GM23338 (cell line): ENCODE measurements at regions not wholly inside any gene's neighbourhood (a gene's known extent, or its start where the extent isn't known, plus 50 kb on each side); places are given as distances from the start of the nearest gene placed in this dataset.

Experiments
- ATAC-seq: fragments of 200-7000 bp; cut with Tn5 transposase; 3 replicates; pipeline ENCODE4 v1.9.1; 2020
- DNase-seq: peaks from one replicate; pipeline ENCODE4 v3.0.0-alpha.2; 2015; ENCODE audit warnings: low spot score
- H2AFZ ChIP-seq: fragments of 200-600 bp; sonication (generic); 2 replicates; pipeline ENCODE4 v1.8.0; 2016; ENCODE audit warnings: antibody characterized with exemption, mild to moderate bottlenecking, moderate library complexity
- H3F3A ChIP-seq: fragments of 200-600 bp; sonication (generic); replicated peaks from 2 replicates; pipeline ENCODE4 v1.8.0; 2017; ENCODE audit warnings: antibody characterized with exemption, mixed run types, low read depth
- H3K27ac ChIP-seq: fragments of 200-600 bp; sonication (generic); 2 replicates; pipeline ENCODE4 v1.6.1; 2016; ENCODE audit warnings: low read depth
- H3K27me3 ChIP-seq: fragments of 200-600 bp; sonication (generic); 2 replicates; pipeline ENCODE4 v1.8.0; 2016; ENCODE audit warnings: mild to moderate bottlenecking, mixed run types, moderate library complexity; ENCODE audit not compliant: insufficient read depth
- H3K36me3 ChIP-seq: fragments of 200-600 bp; sonication (generic); 2 replicates; pipeline ENCODE4 v1.8.0; 2016; ENCODE audit warnings: mild to moderate bottlenecking; ENCODE audit not compliant: insufficient read depth
- H3K4me1 ChIP-seq: fragments of 200-600 bp; sonication (generic); 2 replicates; pipeline ENCODE4 v1.8.0; 2016; ENCODE audit warnings: mild to moderate bottlenecking, moderate library complexity; ENCODE audit not compliant: insufficient read depth
- H3K4me2 ChIP-seq: fragments of 200-600 bp; sonication (generic); 2 replicates; pipeline ENCODE4 v1.7.1; 2017; ENCODE audit warnings: mixed run types
- H3K4me3 ChIP-seq: fragments of 200-600 bp; sonication (generic); 2 replicates; pipeline ENCODE4 v1.6.1; 2016; ENCODE audit warnings: mixed run types
- H3K79me2 ChIP-seq: fragments of 200-600 bp; sonication (generic); replicated peaks from 2 replicates; pipeline ENCODE4 v1.8.0; 2017; ENCODE audit warnings: mild to moderate bottlenecking; ENCODE audit not compliant: insufficient read depth
- H3K9me2 ChIP-seq: fragments of 200-600 bp; sonication (generic); 2 replicates; pipeline ENCODE4 v1.8.0; 2017; ENCODE audit not compliant: insufficient read depth
- H4K20me1 ChIP-seq: fragments of 200-600 bp; sonication (generic); replicated peaks from 2 replicates; pipeline ENCODE4 v1.8.0; 2017; ENCODE audit warnings: mild to moderate bottlenecking; ENCODE audit not compliant: insufficient read depth
- H3K27ac Mint-ChIP-seq: 2 replicates; pipeline ENCODE4 v1.8.0; 2020; ENCODE audit warnings: inconsistent platforms, mild to moderate bottlenecking, moderate library complexity, mixed read lengths
- H3K27me3 Mint-ChIP-seq: 3 replicates; pipeline ENCODE4 v1.8.0; 2022; ENCODE audit warnings: low read depth, mild to moderate bottlenecking, moderate library complexity, mixed read lengths, inconsistent platforms; ENCODE audit not compliant: insufficient read depth, poor library complexity
- H3K36me3 Mint-ChIP-seq: 3 replicates; pipeline ENCODE4 v1.8.0; 2021; ENCODE audit warnings: low read depth, mild to moderate bottlenecking, inconsistent platforms, moderate library complexity, mixed read lengths
- H3K4me1 Mint-ChIP-seq: 3 replicates; pipeline ENCODE4 v1.8.0; 2020; ENCODE audit warnings: mild to moderate bottlenecking, inconsistent platforms, mixed read lengths
- H3K4me3 Mint-ChIP-seq: 3 replicates; pipeline ENCODE4 v1.8.0; 2021; ENCODE audit warnings: moderate library complexity, mild to moderate bottlenecking, inconsistent platforms, mixed read lengths
- H3K9me3 Mint-ChIP-seq: 3 replicates; pipeline ENCODE4 v1.8.0; 2020; ENCODE audit warnings: moderate library complexity, mild to moderate bottlenecking, inconsistent platforms, mixed read lengths
- CREB1 ChIP-seq: fragments of 250-450 bp; sonication (Bioruptor Pico); IDR thresholded peaks from 2 replicates; pipeline ENCODE4 v1.5.0; 2020; ENCODE audit warnings: low read depth, mild to moderate bottlenecking, moderate library complexity
- CTCF ChIP-seq, 2 experiments: fragments of 200-600 bp in 1 of 2; sonication (generic) in 1 of 2; conservative IDR thresholded peaks; 2 replicates each; pipeline versions ENCODE4 v1.5.1 to v1.6.1; 2016 to 2017; ENCODE audit warnings: antibody characterized with exemption in 2 of 2, low read depth in 2 of 2, mild to moderate bottlenecking in 2 of 2, moderate library complexity in 1 of 2
- ETS1 ChIP-seq: IDR thresholded peaks from 2 replicates; pipeline ENCODE4 v1.6.1; 2016; ENCODE audit warnings: antibody characterized with exemption
- EZH2 ChIP-seq: fragments of 200-600 bp; sonication (generic); IDR thresholded peaks from one replicate; pipeline ENCODE4 v1.8.0; 2017; ENCODE audit warnings: antibody characterized with exemption, mild to moderate bottlenecking, low read depth; ENCODE audit not compliant: unreplicated experiment
- EZH2phosphoT487 ChIP-seq: fragments of 200-600 bp; sonication (generic); IDR thresholded peaks from one replicate; pipeline ENCODE4 v1.8.1; 2018; ENCODE audit warnings: antibody characterized with exemption; ENCODE audit not compliant: unreplicated experiment
- JUNB ChIP-seq: IDR thresholded peaks from one replicate; pipeline ENCODE4 v1.6.1; 2016; ENCODE audit warnings: antibody characterized with exemption; ENCODE audit not compliant: unreplicated experiment
- NANOG ChIP-seq: IDR thresholded peaks from 2 replicates; pipeline ENCODE4 v1.6.1; 2016; ENCODE audit warnings: antibody characterized with exemption, borderline replicate concordance
- POLR2AphosphoS5 ChIP-seq: IDR thresholded peaks from 2 replicates; pipeline ENCODE4 v1.6.1; 2016; ENCODE audit warnings: antibody characterized with exemption, low read depth
- REST ChIP-seq: IDR thresholded peaks from one replicate; pipeline ENCODE4 v1.6.1; 2018; ENCODE audit warnings: antibody characterized with exemption; ENCODE audit not compliant: unreplicated experiment
- STAT1 ChIP-seq: IDR thresholded peaks from one replicate; pipeline ENCODE4 v1.6.1; 2016; ENCODE audit warnings: antibody characterized with exemption; ENCODE audit not compliant: unreplicated experiment
- ZNF114 ChIP-seq: fragments of 250-450 bp; sonication (Bioruptor Pico); IDR thresholded peaks from 2 replicates; pipeline ENCODE4 v1.5.0; 2020; ENCODE audit warnings: mild to moderate bottlenecking, moderate library complexity
- ZNF331 ChIP-seq: fragments of 250-450 bp; sonication (Bioruptor Pico); IDR thresholded peaks from 2 replicates; pipeline ENCODE4 v1.5.0; 2020; ENCODE audit warnings: low read depth, mild to moderate bottlenecking, moderate library complexity
- ZNF462 ChIP-seq: fragments of 250-450 bp; sonication (Bioruptor Pico); IDR thresholded peaks from 2 replicates; pipeline ENCODE4 v1.5.0; 2020; ENCODE audit warnings: mild to moderate bottlenecking, moderate library complexity

- no peak for DNase-seq
- Mint-ChIP-seq H3K9me3 (no peaks in the 10 kb centered on the region; the same call in 2 of the 3 replicates), H3K27me3 (no peaks in the 10 kb centered on the region), H3K4me1 (peaks cover 5% of the 10 kb centered on the region; the same call in 2 of the 3 replicates), H3K4me3 (no peak overlapping the region), H3K36me3 (no peaks in the 10 kb centered on the region), H3K27ac (no peak overlapping the region)
- H3K4me2 ChIP-seq = no peak overlapping the region
- H4K20me1 ChIP-seq = no peaks in the 10 kb centered on the region
- no peak for ATAC-seq
- 0 out of 2 replicates have a peak, but pooled peaks cover 5% of the 10 kb centered on the region for H3K9me2 ChIP-seq
- no peak overlapping the region for H3K27ac ChIP-seq
- H3K4me1 ChIP-seq = no peaks in the 10 kb centered on the region
- no peaks in the 10 kb centered on the region for H3K27me3 ChIP-seq
- H2AFZ ChIP-seq = no peak overlapping the region
- no peaks in the 10 kb centered on the region for H3F3A ChIP-seq
- no peak overlapping the region for H3K4me3 ChIP-seq
- no peaks in the 10 kb centered on the region for H3K36me3 ChIP-seq
- H3K79me2 ChIP-seq = no peaks in the 10 kb centered on the region
- TF ChIP-seq CTCF (conservative IDR thresholded peaks at IDR 0.05; ENCODE audit: low read depth in 2 of 2) (no peak), STAT1 (no peak), ZNF114 (CRISPR knock-in tag) (no peak), ETS1 (no peak), ZNF331 (CRISPR knock-in tag) (no peak), REST (no peak), JUNB (no peak), ZNF462 (CRISPR knock-in tag) (no peak), EZH2 (no peak), NANOG (no peak), CREB1 (CRISPR knock-in tag) (no peak), POLR2AphosphoS5 (no peak), EZH2phosphoT487 (no peak)
These were observed 510.9 kb downstream of the KLF12 start for GRCh38 chr13:73623281-73623680.
